ENCODE measurements at regions not wholly inside any gene's neighbourhood (a gene's known extent, or its start where the extent isn't known, plus 50 kb on each side); places are given as distances from the start of the nearest gene placed in this dataset.

DNA sequence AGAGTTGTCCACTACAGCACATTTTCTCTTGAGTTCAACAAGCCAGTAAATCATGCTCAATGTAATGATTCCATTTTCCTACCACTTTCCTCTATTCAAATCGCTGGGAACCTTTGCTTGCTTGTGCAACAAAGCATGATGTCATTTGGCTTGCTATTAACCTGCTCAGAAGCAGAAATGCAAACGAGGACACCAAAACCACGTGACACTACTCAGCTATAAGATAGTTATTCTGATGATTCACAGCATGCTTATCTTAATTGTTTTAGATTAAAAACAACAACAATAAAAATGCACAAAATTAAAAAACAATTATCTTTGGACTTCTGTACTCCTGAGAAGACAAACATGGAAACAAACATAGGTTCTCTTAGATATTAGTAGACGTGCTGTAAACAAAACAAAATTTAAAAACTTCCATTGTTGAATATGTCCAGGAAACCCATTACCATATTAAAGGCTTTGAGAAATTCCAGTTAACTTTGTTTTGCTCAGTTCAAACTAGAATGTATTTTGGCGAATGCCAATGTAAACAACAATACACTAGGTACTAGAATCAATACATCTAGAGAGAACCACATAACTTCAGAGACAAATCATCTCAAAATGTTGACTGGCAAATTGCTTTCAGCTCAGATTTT lies 77.5 kb upstream of the KRAS start:
- H3K4me3 ChIP-seq (ENCODE audit: low read depth, low read length), result no peak overlapping the region
- TF ChIP-seq POLR2A (IDR thresholded peaks at IDR 0.05; ENCODE audit: extremely low read depth, insufficient read length), result no peak
- TF ChIP-seq MYC (IDR thresholded peaks at IDR 0.05; ENCODE audit: low read depth, low read length), result peak; percentile 56; the same call in 1 of the 2 replicates
- TF ChIP-seq, protein P1, sequence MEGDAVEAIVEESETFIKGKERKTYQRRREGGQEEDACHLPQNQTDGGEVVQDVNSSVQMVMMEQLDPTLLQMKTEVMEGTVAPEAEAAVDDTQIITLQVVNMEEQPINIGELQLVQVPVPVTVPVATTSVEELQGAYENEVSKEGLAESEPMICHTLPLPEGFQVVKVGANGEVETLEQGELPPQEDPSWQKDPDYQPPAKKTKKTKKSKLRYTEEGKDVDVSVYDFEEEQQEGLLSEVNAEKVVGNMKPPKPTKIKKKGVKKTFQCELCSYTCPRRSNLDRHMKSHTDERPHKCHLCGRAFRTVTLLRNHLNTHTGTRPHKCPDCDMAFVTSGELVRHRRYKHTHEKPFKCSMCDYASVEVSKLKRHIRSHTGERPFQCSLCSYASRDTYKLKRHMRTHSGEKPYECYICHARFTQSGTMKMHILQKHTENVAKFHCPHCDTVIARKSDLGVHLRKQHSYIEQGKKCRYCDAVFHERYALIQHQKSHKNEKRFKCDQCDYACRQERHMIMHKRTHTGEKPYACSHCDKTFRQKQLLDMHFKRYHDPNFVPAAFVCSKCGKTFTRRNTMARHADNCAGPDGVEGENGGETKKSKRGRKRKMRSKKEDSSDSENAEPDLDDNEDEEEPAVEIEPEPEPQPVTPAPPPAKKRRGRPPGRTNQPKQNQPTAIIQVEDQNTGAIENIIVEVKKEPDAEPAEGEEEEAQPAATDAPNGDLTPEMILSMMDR (IDR thresholded peaks at IDR 0.05; ENCODE audit: low read depth, low read length), result no peak
- TF ChIP-seq, protein P2, sequence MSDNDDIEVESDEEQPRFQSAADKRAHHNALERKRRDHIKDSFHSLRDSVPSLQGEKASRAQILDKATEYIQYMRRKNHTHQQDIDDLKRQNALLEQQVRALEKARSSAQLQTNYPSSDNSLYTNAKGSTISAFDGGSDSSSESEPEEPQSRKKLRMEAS (IDR thresholded peaks at IDR 0.05; ENCODE audit: low read depth, low read length), result peak; percentile 96
- DNase-seq (ENCODE audit: low read depth), result peak; percentile 64

DNA sequence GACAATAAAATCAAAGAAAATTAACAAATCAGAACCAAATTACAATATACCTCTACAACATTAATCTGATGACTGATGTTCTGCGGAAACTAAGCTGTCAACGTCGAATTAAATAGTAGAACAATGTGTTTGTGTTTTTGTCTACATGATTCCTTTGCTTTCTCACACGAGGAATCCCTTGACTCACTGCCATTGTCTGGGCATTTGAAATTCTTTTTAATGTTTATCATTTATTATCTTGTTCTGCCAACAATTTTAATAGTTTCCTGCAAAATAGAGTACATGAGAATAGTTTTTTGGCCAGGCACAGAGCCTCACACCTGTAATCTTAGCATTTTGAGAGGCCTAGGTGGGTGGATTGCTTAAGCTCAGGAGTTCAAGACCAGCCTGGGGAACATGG lies 76.6 kb upstream of the KRAS start:
- no peak overlapping the region for H3K4me3 ChIP-seq (ENCODE audit: low read depth, low read length)
- no peak for DNase-seq (ENCODE audit: low read depth)
- TF ChIP-seq, protein P2 (IDR thresholded peaks at IDR 0.05; ENCODE audit: low read depth, low read length), result no peak
- TF ChIP-seq, protein P1 (IDR thresholded peaks at IDR 0.05; ENCODE audit: low read depth, low read length), result no peak
- TF ChIP-seq POLR2A (IDR thresholded peaks at IDR 0.05; ENCODE audit: extremely low read depth, insufficient read length) (no peak), MYC (IDR thresholded peaks at IDR 0.05; ENCODE audit: low read depth, low read length) (no peak)

DNA sequence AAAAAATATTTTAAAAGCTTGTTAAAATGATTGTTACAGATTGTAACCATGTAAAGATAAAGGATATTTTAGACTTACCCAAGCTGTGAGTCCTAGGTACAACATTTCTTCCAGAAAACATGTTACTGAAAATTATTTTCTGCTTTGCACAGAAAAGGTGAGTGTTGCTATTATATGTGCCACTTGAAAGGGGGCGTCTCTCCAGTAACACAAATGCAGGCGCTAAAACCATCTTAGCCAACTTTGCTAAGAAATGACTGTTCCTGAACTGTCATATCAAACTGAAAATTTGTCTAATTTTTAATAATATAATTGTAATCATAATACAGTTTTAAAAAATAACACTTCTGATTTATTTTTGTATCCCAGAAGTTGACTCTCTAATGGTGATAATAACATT lies 75.6 kb upstream of the KRAS start:
- H3K4me3 ChIP-seq (ENCODE audit: low read depth, low read length), result no peak overlapping the region
- no peak for DNase-seq (ENCODE audit: low read depth)
- TF ChIP-seq, protein P2 (IDR thresholded peaks at IDR 0.05; ENCODE audit: low read depth, low read length), result no peak
- no peak for TF ChIP-seq POLR2A (IDR thresholded peaks at IDR 0.05; ENCODE audit: extremely low read depth, insufficient read length)
- no peak for TF ChIP-seq MYC (IDR thresholded peaks at IDR 0.05; ENCODE audit: low read depth, low read length)

DNA sequence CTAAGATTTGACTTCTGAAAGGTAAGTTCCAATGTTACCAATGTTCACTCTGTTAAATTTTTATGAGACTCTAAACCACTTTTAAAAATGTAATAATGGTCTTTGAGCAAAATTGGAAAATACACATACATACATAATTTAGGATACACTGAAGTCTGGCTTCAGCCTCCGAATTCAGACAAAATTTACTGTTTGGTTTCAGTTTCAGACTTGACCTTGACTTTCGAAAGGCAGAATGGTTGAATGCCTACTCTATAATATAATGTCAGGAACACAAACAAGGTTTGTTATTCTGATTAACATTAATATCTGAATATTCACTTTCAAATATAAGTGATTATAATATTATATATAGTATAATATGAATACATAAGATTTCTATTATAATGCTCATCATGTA lies 74.1 kb upstream of the KRAS start:
- TF ChIP-seq, protein P2 (IDR thresholded peaks at IDR 0.05; ENCODE audit: low read depth, low read length), result no peak
- H3K4me3 ChIP-seq (ENCODE audit: low read depth, low read length), result no peak overlapping the region
- DNase-seq (ENCODE audit: low read depth), result no peak

DNA sequence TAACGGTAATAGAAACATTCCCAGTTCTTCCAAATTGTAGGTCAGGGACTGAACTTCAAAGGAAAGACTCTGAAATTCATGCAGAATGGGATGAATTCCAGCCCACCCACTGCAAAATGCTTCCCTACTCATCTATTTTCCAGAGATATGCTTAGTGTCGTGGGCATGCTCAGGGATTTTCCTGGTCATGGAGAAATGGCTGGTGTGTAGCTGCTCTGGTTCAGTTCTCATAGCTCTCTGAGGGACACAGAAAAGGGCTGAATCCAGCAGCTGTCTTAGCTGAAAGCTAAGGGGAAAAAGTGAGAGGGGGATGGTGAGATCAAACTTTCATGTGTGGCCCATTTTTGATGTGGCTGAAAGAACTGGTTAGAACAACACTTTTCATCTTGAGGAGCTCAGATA lies 72.9 kb upstream of the KRAS start:
- no peak for TF ChIP-seq MYC (IDR thresholded peaks at IDR 0.05; ENCODE audit: low read depth, low read length)
- no peak for TF ChIP-seq POLR2A (IDR thresholded peaks at IDR 0.05; ENCODE audit: extremely low read depth, insufficient read length)
- TF ChIP-seq, protein P1 (IDR thresholded peaks at IDR 0.05; ENCODE audit: low read depth, low read length), result no peak
- TF ChIP-seq, protein P2 (IDR thresholded peaks at IDR 0.05; ENCODE audit: low read depth, low read length), result no peak
- no peak for DNase-seq (ENCODE audit: low read depth)
- no peak overlapping the region for H3K4me3 ChIP-seq (ENCODE audit: low read depth, low read length)

DNA sequence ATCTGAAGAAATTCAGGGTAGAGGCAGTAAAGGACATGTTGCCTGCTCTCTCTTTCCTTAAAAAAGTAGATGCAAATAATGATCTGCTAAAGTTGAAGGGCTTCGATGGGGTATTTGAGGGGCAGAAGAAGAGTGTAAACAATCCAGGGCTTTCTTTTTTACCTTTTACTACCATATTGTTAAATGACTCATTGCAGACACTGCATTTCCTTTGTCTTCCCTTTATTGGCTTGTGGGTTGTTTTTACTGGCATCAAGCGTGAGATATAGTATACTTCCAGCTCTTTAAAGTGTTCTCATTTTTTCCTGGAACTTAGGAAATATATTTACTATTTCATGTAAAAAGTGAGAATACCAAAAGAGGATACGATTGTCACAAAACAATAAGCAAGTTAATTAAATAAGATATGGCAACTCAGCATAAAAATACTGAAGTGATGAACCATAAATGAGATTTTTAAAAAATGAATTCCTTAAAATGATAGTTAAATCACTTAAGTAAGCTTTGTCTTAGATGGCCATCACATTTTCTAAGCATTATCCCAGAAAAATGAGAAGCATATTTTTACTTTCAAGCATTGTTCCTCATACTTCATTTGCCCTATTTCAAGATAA lies 72.3 kb upstream of the KRAS start:
- DNase-seq (ENCODE audit: low read depth), result peak; percentile 52

DNA sequence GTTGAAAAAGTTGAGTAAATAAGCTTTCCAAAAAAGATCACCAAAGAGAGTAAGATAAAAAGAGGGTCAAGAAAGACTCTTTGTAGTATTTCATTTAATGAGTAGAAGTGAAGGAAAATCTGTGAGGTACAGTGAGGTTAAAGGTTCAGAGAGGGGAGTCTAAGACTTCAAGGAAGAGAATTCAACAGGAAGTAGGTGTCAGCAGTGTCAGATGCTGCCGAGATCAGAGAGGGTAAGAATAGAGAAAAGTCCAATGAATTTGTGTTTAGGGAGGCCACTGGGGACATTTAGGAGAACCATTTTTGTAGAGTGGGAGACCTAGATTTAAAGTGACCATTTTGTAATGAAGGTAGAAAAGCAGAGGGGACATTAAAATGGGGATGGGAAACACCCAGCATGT lies 71.6 kb upstream of the KRAS start:
- no peak for DNase-seq (ENCODE audit: low read depth)
- TF ChIP-seq, protein P2 (IDR thresholded peaks at IDR 0.05; ENCODE audit: low read depth, low read length), result no peak
- TF ChIP-seq, protein P1 (IDR thresholded peaks at IDR 0.05; ENCODE audit: low read depth, low read length), result no peak
- no peak for TF ChIP-seq POLR2A (IDR thresholded peaks at IDR 0.05; ENCODE audit: extremely low read depth, insufficient read length)
- no peak for TF ChIP-seq MYC (IDR thresholded peaks at IDR 0.05; ENCODE audit: low read depth, low read length)
- H3K4me3 ChIP-seq (ENCODE audit: low read depth, low read length), result no peak overlapping the region

More for the DNA sequence above, 72.3 kb upstream of the KRAS start:
- TF ChIP-seq POLR2A (IDR thresholded peaks at IDR 0.05; ENCODE audit: extremely low read depth, insufficient read length), result no peak
- TF ChIP-seq, protein P2 (IDR thresholded peaks at IDR 0.05; ENCODE audit: low read depth, low read length), result no peak
- H3K4me3 ChIP-seq (ENCODE audit: low read depth, low read length), result no peak overlapping the region
